Mammary epithelial cell (primary cell): ENCODE measurements at regions not wholly inside any gene's neighbourhood (a gene's known extent, or its start where the extent isn't known, plus 50 kb on each side); places are given as distances from the start of the nearest gene placed in this dataset.

Experiments
- CTCF ChIP-seq, 2 donors: IDR thresholded peaks in 1 of 2; conservative IDR thresholded peaks in 1 of 2; 2 replicates each; pipeline ENCODE4 v1.5.1; 2011 to 2012; ENCODE audit warnings: inconsistent platforms in 2 of 2, low read length in 2 of 2, mild to moderate bottlenecking in 2 of 2, control low read depth in 1 of 2, low read depth in 1 of 2; ENCODE audit not compliant: insufficient read depth in 1 of 2; ENCODE audit errors: extremely low read depth in 1 of 2
- EZH2 ChIP-seq: IDR thresholded peaks from 2 replicates; pipeline ENCODE4 v1.6.1; 2012; ENCODE audit warnings: low read length, inconsistent platforms, borderline replicate concordance

- TF ChIP-seq CTCF (conservative IDR thresholded peaks at IDR 0.05 in 1 of 2, IDR thresholded peaks at IDR 0.05 in 1 of 2; ENCODE audit: extremely low read depth in 1 of 2, insufficient read depth in 1 of 2, low read depth in 1 of 2, low read length in 2 of 2) (no peak), EZH2 (no peak)
Measured at GRCh38 chr11:69423181-69423580, 58.3 kb upstream of the LINC01488 start.
